HepG2 (cell line): ENCODE measurements at regions not wholly inside any gene's neighbourhood (a gene's known extent, or its start where the extent isn't known, plus 50 kb on each side); places are given as distances from the start of the nearest gene placed in this dataset.

ENCODE experiments used
- ATAC-seq: fragments of 200-7000 bp; cut with Tn5 transposase; 3 replicates; pipeline ENCODE4 v1.9.1; 2020; ENCODE audit warnings: mild to moderate bottlenecking, moderate library complexity
- BruUV-seq: library from RNA; stranded (reverse); fragments of 400-500 nt; replicated peaks from 2 replicates; lab custom pipeline; 2021; lab: Mats Ljungman, UMichigan
- CTCF ChIA-PET: fragments of 300-600 bp; formaldehyde crosslinking; extraction: SDS; loops from one replicate; lab custom pipeline; 2021; ENCODE audit warnings: low total read pairs, inconsistent platforms, low intra/inter-chr PET ratio; lab: Yijun Ruan, JAX
- POLR2A ChIA-PET: fragments of 350-600 bp; sonication (Branson Sonifier 250); formaldehyde crosslinking; loops from one replicate; lab custom pipeline; 2020; ENCODE audit warnings: antibody characterized with exemption, inconsistent platforms; lab: Yijun Ruan, JAX
- DNase-seq: peaks from one replicate; pipeline ENCODE4 v3.0.0-alpha.2; 2015; ENCODE audit warnings: low spot score
- FAIRE-seq: peaks from 3 replicates; lab custom pipeline; 2011; peaks lifted over from hg19 to GRCh38; lab: Jason Lieb, UNC
- H2AFZ ChIP-seq: one replicate; pipeline ENCODE4 v1.6.1; 2011; ENCODE audit warnings: low read length, inconsistent platforms
- H3K27ac ChIP-seq: fragments of 300-600 bp; 3 replicates; pipeline ENCODE4 v1.8.0; 2011; ENCODE audit warnings: mixed run types, mild to moderate bottlenecking, mixed read lengths, low read length, inconsistent platforms; ENCODE audit not compliant: insufficient read depth; ENCODE audit errors: extremely low read length
- H3K27me3 ChIP-seq, 2 experiments: fragments of 200-600 bp in 1 of 2; 2 replicates in 1 of 2; 3 replicates in 1 of 2; pipeline versions ENCODE4 v1.6.0 to v1.8.0; 2011; ENCODE audit warnings: low read length in 2 of 2, mild to moderate bottlenecking in 2 of 2, moderate library complexity in 2 of 2, inconsistent platforms in 1 of 2; ENCODE audit not compliant: insufficient read depth in 2 of 2, control insufficient read depth in 1 of 2
- H3K36me3 ChIP-seq, 2 experiments: fragments of 200-600 bp in 1 of 2; replicated peaks in 1 of 2; 2 replicates in 1 of 2; 3 replicates in 1 of 2; pipeline versions ENCODE4 v1.5.1 to v1.8.0; 2011; ENCODE audit warnings: low read length in 2 of 2, inconsistent platforms in 1 of 2; ENCODE audit not compliant: insufficient read depth in 2 of 2, control insufficient read depth in 1 of 2
- H3K4me1 ChIP-seq: 2 replicates; pipeline ENCODE4 v1.5.1; 2012; ENCODE audit warnings: low read length, inconsistent platforms; ENCODE audit not compliant: insufficient read depth
- H3K4me2 ChIP-seq: 2 replicates; pipeline ENCODE4 v1.6.0; 2011; ENCODE audit warnings: low read depth, low read length, inconsistent platforms
- H3K4me3 ChIP-seq, 3 experiments: fragments of 200-600 bp in 1 of 3; sonication (generic), shearing (Covaris generic) in 1 of 3; replicated peaks in 1 of 3; 2 replicates each; pipeline ENCODE4 v1.5.1; 2011 to 2016; ENCODE audit warnings: low read length in 3 of 3, inconsistent platforms in 2 of 3, low read depth in 2 of 3, mild to moderate bottlenecking in 2 of 3, control low read depth in 1 of 3, mixed read lengths in 1 of 3; ENCODE audit not compliant: insufficient read depth in 1 of 3
- H3K79me2 ChIP-seq: one replicate; pipeline ENCODE4 v1.6.1; 2011; ENCODE audit warnings: low read length, inconsistent platforms; ENCODE audit not compliant: insufficient read depth
- H3K9ac ChIP-seq: 2 replicates; pipeline ENCODE4 v1.6.0; 2011; ENCODE audit warnings: mild to moderate bottlenecking, low read depth, low read length, inconsistent platforms; ENCODE audit not compliant: insufficient read depth
- H3K9me3 ChIP-seq: 2 replicates; pipeline ENCODE4 v1.5.1; 2012; ENCODE audit warnings: mild to moderate bottlenecking, low read length
- H4K20me1 ChIP-seq: 2 replicates; pipeline ENCODE4 v1.6.0; 2011; ENCODE audit warnings: inconsistent platforms, mild to moderate bottlenecking, low read length, moderate library complexity; ENCODE audit not compliant: insufficient read depth
- CAMTA2 ChIP-seq: sonication (generic); formaldehyde crosslinking; IDR thresholded peaks from 2 replicates; pipeline ENCODE4 v1.4.0; 2020; ENCODE audit warnings: mild to moderate bottlenecking, missing genetic modification reagents, borderline replicate concordance
- HOXA9 ChIP-seq: sonication (generic); formaldehyde crosslinking; IDR thresholded peaks from 2 replicates; pipeline ENCODE4 v1.8.1; 2022; ENCODE audit warnings: missing genetic modification reagents, mild to moderate bottlenecking, moderate library complexity, borderline replicate concordance
- MAZ ChIP-seq, 2 experiments: sonication (generic) in 1 of 2; formaldehyde crosslinking in 1 of 2; IDR thresholded peaks; 2 replicates each; pipeline versions ENCODE4 v1.5.0 to v1.6.1; 2012 to 2020; ENCODE audit warnings: low read depth in 2 of 2, mild to moderate bottlenecking in 2 of 2, borderline replicate concordance in 1 of 2, improper control_type of control experiment in 1 of 2, low read length in 1 of 2, missing genetic modification reagents in 1 of 2, moderate library complexity in 1 of 2
- NAIF1 ChIP-seq: sonication (generic); formaldehyde crosslinking; IDR thresholded peaks from 2 replicates; pipeline ENCODE4 v1.5.0; 2020; ENCODE audit warnings: mild to moderate bottlenecking, missing genetic modification reagents, borderline replicate concordance
- POLR2A ChIP-seq, 2 experiments: IDR thresholded peaks; 2 replicates each; pipeline ENCODE4 v1.6.1; 2011; ENCODE audit warnings: low read depth in 2 of 2, low read length in 2 of 2, mild to moderate bottlenecking in 1 of 2, moderate library complexity in 1 of 2; ENCODE audit not compliant: insufficient read depth in 1 of 2
- SUZ12 ChIP-seq: fragments of 150-350 bp; IDR thresholded peaks from 2 replicates; pipeline ENCODE4 v1.6.1; 2014; ENCODE audit warnings: low read depth, low read length
- TMF1 ChIP-seq: sonication (generic); formaldehyde crosslinking; IDR thresholded peaks from 2 replicates; pipeline ENCODE4 v1.8.1; 2022; ENCODE audit warnings: low read depth, missing genetic modification reagents
- TP53 ChIP-seq: sonication (generic); formaldehyde crosslinking; conservative IDR thresholded peaks from 2 replicates; pipeline ENCODE4 v1.4.0; 2020; ENCODE audit warnings: missing genetic modification reagents
- WIZ ChIP-seq: sonication (generic); formaldehyde crosslinking; IDR thresholded peaks from 2 replicates; pipeline ENCODE4 v1.5.1; 2020; ENCODE audit warnings: mild to moderate bottlenecking, missing genetic modification reagents
- ZFP36L2 ChIP-seq: sonication (generic); formaldehyde crosslinking; IDR thresholded peaks from 2 replicates; pipeline ENCODE4 v1.4.0; 2020; ENCODE audit warnings: missing genetic modification reagents
- ZNF264 ChIP-seq: sonication (generic); formaldehyde crosslinking; IDR thresholded peaks from 2 replicates; pipeline ENCODE4 v1.4.0; 2020; ENCODE audit warnings: missing genetic modification reagents
- ZNF569 ChIP-seq: sonication (generic); formaldehyde crosslinking; IDR thresholded peaks from 2 replicates; pipeline ENCODE4 v1.5.0; 2020; ENCODE audit warnings: mild to moderate bottlenecking, missing genetic modification reagents, moderate library complexity, borderline replicate concordance
- WGBS: methylation state at CpG from one replicate; pipeline ENCODE4 v1.1.6; 2017; ENCODE audit warnings: low lambda C conversion rate; 5-methylcytosine and 5-hydroxymethylcytosine counted together
- in situ Hi-C: cut with HindIII; loops from 2 replicates; pipeline ENCODE4 v1.10.0; 2017; ENCODE audit warnings: low pct_unique_long_range_greater_than_20kb; ENCODE audit not compliant: extremely low pct_ligation_motif_present
- intact Hi-C: fragments of 100-400 bp; cut with micrococcal nuclease; formaldehyde crosslinking; loops from one replicate; pipeline ENCODE4 v1.10.0; 2022; ENCODE audit not compliant: unreplicated experiment
- TF ChIP-seq, protein P1 (sequence below): sonication (generic); formaldehyde crosslinking; IDR thresholded peaks from 2 replicates; pipeline ENCODE4 v1.4.0; 2020; ENCODE audit warnings: mild to moderate bottlenecking, missing genetic modification reagents
- TF ChIP-seq, protein P2 (sequence below): sonication (generic); formaldehyde crosslinking; IDR thresholded peaks from 2 replicates; pipeline ENCODE4 v1.5.1; 2020; ENCODE audit warnings: missing genetic modification reagents, mild to moderate bottlenecking, borderline replicate concordance

DNA sequence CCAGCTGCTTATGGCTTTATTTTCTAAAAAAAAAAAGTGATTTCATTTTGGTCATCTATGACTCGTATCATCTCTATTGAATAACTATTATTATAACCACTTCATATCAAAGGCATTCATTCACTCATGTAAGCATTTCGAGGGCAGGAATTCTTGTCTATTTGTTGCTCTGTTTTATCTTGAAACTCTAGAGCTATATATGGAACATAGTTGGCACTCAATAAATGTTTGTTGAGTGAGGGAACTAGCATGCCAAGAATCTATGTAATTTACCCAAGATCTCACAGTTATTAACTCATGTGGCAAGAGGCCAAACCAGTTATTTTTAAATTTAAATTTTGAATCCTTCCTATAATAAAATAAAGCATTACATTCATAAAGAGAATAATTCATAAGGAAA is 470.1 kb downstream of the TMX3 start:
- no peak for DNase-seq
- Histone ChIP-seq H3K4me2 (no peak overlapping the region), H3K4me3 (no peak overlapping the region), H3K9ac (no peak overlapping the region), H3K27ac (no peak overlapping the region), H4K20me1 (no peaks in the 10 kb centered on the region), H3K4me1 (no peaks in the 10 kb centered on the region), H3K79me2 (no peaks in the 10 kb centered on the region), H3K9me3 (no peaks in the 10 kb centered on the region), H3K27me3 (no peaks in the 10 kb centered on the region), H2AFZ (no peak overlapping the region), H3K36me3 (no peaks in the 10 kb centered on the region)
- TF ChIP-seq, protein P1, sequence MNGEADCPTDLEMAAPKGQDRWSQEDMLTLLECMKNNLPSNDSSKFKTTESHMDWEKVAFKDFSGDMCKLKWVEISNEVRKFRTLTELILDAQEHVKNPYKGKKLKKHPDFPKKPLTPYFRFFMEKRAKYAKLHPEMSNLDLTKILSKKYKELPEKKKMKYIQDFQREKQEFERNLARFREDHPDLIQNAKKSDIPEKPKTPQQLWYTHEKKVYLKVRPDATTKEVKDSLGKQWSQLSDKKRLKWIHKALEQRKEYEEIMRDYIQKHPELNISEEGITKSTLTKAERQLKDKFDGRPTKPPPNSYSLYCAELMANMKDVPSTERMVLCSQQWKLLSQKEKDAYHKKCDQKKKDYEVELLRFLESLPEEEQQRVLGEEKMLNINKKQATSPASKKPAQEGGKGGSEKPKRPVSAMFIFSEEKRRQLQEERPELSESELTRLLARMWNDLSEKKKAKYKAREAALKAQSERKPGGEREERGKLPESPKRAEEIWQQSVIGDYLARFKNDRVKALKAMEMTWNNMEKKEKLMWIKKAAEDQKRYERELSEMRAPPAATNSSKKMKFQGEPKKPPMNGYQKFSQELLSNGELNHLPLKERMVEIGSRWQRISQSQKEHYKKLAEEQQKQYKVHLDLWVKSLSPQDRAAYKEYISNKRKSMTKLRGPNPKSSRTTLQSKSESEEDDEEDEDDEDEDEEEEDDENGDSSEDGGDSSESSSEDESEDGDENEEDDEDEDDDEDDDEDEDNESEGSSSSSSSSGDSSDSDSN (CRISPR knock-in tag), result no peak
- TF ChIP-seq ZNF569, result no peak
- TF ChIP-seq SUZ12, result no peak
- TF ChIP-seq POLR2A (IDR thresholded peaks at IDR 0.05; ENCODE audit: insufficient read depth in 1 of 2, low read depth in 2 of 2, low read length in 2 of 2), result no peak
- no peak for TF ChIP-seq TMF1 (CRISPR knock-in tag)
- TF ChIP-seq WIZ (CRISPR knock-in tag), result no peak
- no peak for TF ChIP-seq ZFP36L2
- TF ChIP-seq, protein P2, sequence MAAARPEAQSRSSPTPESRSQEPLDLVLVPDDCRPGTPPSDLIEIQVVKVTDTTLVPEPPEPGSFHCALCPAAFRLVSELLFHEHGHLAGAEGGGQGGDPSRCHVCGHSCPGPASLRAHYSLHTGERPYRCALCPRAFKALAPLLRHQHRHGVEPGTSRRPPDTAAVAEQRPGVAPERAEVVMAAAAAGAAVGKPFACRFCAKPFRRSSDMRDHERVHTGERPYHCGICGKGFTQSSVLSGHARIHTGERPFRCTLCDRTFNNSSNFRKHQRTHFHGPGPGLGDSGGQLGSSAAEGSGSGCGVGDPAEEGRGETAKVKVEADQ (CRISPR knock-in tag), result no peak
- TF ChIP-seq TP53 (CRISPR knock-in tag), result no peak
- no peak for TF ChIP-seq HOXA9 (CRISPR knock-in tag)
- no peak for TF ChIP-seq NAIF1
- TF ChIP-seq CAMTA2, result no peak
- TF ChIP-seq MAZ (IDR thresholded peaks at IDR 0.05; ENCODE audit: borderline replicate concordance, low read depth, low read length), result no peak
- TF ChIP-seq MAZ (CRISPR knock-in tag; IDR thresholded peaks at IDR 0.05; ENCODE audit: low read depth), result no peak
- no peak for TF ChIP-seq ZNF264 (CRISPR knock-in tag)
- 17% methylated on average over 2 of the region's 2 CpGs for WGBS
- CTCF ChIA-PET, result no interaction called here
- no peak for ATAC-seq
- in situ Hi-C loops (no loop called here), intact Hi-C loops (no loop called here)
- BruUV-seq, result no TSS peak
- no peak for FAIRE-seq
- POLR2A ChIA-PET, result no interaction called here
